ENCODE measurements at regions not wholly inside any gene's neighbourhood (a gene's known extent, or its start where the extent isn't known, plus 50 kb on each side); places are given as distances from the start of the nearest gene placed in this dataset.

GRCh38 chr2:143953451-143954030 is 566.4 kb downstream of the ZEB2 start:
- DNase-seq (ENCODE audit: insufficient read length) (no peak), FAIRE-seq (no peak)
- no peak for TF ChIP-seq TAF1 (IDR thresholded peaks at IDR 0.05; ENCODE audit: borderline replicate concordance, low read depth, low read length)
- TF ChIP-seq POLR2AphosphoS5 (IDR thresholded peaks at IDR 0.05; ENCODE audit: low read depth, low read length), result no peak
- TF ChIP-seq POLR2A (IDR thresholded peaks at IDR 0.05; ENCODE audit: low read depth, low read length), result no peak

- DNase-seq (ENCODE audit: insufficient read length), result no peak
- TF ChIP-seq TAF1 (IDR thresholded peaks at IDR 0.05; ENCODE audit: borderline replicate concordance, low read depth, low read length), result no peak
- TF ChIP-seq POLR2A (IDR thresholded peaks at IDR 0.05; ENCODE audit: low read depth, low read length), result no peak
- TF ChIP-seq POLR2AphosphoS5 (IDR thresholded peaks at IDR 0.05; ENCODE audit: low read depth, low read length), result no peak
- no peak for FAIRE-seq
Measured at GRCh38 chr2:143952536-143952935, 567.4 kb downstream of the ZEB2 start.

DNA sequence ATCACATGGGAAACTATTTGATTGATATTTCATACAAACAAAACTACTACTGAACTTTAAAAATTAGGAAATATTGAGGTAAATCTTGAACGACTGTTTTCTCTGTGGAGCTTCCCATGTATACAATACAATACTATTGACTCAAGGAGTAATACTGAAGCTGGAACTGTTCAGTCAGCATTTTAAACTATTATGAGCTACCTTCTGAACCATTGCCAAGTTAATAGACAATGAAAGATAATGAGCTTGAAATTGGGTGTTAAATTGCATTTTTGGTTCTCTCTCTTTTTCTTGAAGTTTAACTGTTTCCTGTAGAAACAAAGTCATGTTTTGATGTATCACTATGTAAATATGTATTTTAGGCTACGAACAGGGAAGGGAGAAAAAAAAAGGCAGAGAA is 569.2 kb downstream of the ZEB2 start:
- TF ChIP-seq POLR2A (IDR thresholded peaks at IDR 0.05; ENCODE audit: low read depth, low read length) (no peak), POLR2AphosphoS5 (IDR thresholded peaks at IDR 0.05; ENCODE audit: low read depth, low read length) (no peak), TAF1 (IDR thresholded peaks at IDR 0.05; ENCODE audit: borderline replicate concordance, low read depth, low read length) (no peak)
- DNase-seq (ENCODE audit: insufficient read length) (no peak), FAIRE-seq (no peak)

- TF ChIP-seq POLR2AphosphoS5 (IDR thresholded peaks at IDR 0.05; ENCODE audit: low read depth, low read length) (no peak), POLR2A (IDR thresholded peaks at IDR 0.05; ENCODE audit: low read depth, low read length) (no peak), TAF1 (IDR thresholded peaks at IDR 0.05; ENCODE audit: borderline replicate concordance, low read depth, low read length) (no peak)
- FAIRE-seq (no peak), DNase-seq (ENCODE audit: insufficient read length) (no peak)
Measured at GRCh38 chr2:143949121-143949848, 570.6 kb downstream of the ZEB2 start.

DNA sequence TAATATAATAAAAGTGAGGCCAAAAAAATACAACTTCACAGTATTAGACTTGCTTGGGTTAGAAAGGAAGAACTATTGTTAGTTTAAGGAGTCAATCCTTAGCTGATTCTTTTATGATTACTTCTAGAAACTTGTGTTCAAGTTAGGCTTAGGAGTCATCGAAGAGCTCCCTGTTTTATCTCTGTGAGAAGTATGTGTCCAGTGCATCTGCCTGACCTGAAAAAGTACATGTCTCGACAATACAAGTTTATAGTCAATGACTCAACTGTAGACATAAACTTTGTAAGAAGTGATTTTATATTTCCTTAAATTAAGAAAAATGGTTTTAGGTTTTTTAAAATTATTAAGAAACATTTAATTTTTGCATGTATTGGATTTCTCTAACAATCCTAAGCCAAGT is 571.2 kb downstream of the ZEB2 start:
- FAIRE-seq, result no peak
- TF ChIP-seq POLR2AphosphoS5 (IDR thresholded peaks at IDR 0.05; ENCODE audit: low read depth, low read length), result no peak
- no peak for TF ChIP-seq TAF1 (IDR thresholded peaks at IDR 0.05; ENCODE audit: borderline replicate concordance, low read depth, low read length)
- TF ChIP-seq POLR2A (IDR thresholded peaks at IDR 0.05; ENCODE audit: low read depth, low read length), result no peak
- DNase-seq (ENCODE audit: insufficient read length), result no peak

DNA sequence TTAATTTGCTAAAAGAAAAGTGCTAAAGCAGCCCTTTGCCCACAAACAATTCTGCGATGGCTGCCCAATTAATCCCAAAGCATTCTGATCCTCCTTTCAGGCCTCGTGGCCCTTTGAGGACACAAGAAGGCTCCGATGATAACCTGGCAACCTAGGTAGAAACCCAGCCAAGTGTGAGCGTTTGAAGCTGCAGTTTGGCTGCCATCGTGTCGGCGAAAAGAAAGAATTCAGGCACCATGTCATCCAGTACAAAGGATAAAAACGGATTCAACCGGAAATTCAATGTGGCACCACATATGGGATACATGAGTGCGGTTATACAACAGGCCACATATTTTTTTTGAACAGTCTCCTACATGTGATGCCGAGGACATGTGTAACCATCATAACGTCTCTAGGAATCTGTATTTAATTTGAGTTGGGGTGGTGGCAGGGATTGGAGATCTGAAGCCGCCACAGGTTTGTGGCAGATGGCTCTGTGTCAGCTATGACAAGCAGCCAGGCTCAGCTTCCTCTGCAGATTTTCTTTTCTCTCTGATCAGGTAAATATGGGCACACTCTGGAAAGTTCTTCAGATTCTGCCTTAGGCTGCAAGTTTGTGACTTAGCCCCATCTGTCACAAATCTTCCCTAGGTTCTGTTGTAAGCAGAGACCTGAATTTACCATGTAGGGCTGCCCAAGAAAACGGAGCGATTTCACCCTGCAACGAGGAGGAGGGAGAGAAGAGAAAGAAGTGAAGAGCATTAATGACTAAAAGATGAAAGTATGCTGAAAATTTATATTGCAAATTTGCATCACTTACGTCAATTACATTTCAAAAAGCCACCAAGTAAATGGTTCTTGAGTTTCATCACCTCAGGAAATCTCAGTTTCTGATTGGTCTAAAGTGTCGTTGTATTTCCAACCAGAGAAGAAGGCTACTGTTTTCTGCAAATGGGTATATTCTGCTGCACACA is 573.2 kb downstream of the ZEB2 start:
- FAIRE-seq, result no peak
- no peak for DNase-seq (ENCODE audit: insufficient read length)
- TF ChIP-seq POLR2A (IDR thresholded peaks at IDR 0.05; ENCODE audit: low read depth, low read length), result no peak
- no peak for TF ChIP-seq POLR2AphosphoS5 (IDR thresholded peaks at IDR 0.05; ENCODE audit: low read depth, low read length)
- TF ChIP-seq TAF1 (IDR thresholded peaks at IDR 0.05; ENCODE audit: borderline replicate concordance, low read depth, low read length), result no peak

- no peak for FAIRE-seq
- no peak for DNase-seq (ENCODE audit: insufficient read length)
- no peak for TF ChIP-seq POLR2AphosphoS5 (IDR thresholded peaks at IDR 0.05; ENCODE audit: low read depth, low read length)
- TF ChIP-seq POLR2A (IDR thresholded peaks at IDR 0.05; ENCODE audit: low read depth, low read length), result no peak
- no peak for TF ChIP-seq TAF1 (IDR thresholded peaks at IDR 0.05; ENCODE audit: borderline replicate concordance, low read depth, low read length)
Measured at GRCh38 chr2:143942486-143942885, 577.4 kb downstream of the ZEB2 start.

GRCh38 chr2:143940720-143941119 is 579.2 kb downstream of the ZEB2 start:
- FAIRE-seq (no peak), DNase-seq (ENCODE audit: insufficient read length) (no peak)
- TF ChIP-seq POLR2A (IDR thresholded peaks at IDR 0.05; ENCODE audit: low read depth, low read length) (no peak), POLR2AphosphoS5 (IDR thresholded peaks at IDR 0.05; ENCODE audit: low read depth, low read length) (no peak), TAF1 (IDR thresholded peaks at IDR 0.05; ENCODE audit: borderline replicate concordance, low read depth, low read length) (no peak)

DNA sequence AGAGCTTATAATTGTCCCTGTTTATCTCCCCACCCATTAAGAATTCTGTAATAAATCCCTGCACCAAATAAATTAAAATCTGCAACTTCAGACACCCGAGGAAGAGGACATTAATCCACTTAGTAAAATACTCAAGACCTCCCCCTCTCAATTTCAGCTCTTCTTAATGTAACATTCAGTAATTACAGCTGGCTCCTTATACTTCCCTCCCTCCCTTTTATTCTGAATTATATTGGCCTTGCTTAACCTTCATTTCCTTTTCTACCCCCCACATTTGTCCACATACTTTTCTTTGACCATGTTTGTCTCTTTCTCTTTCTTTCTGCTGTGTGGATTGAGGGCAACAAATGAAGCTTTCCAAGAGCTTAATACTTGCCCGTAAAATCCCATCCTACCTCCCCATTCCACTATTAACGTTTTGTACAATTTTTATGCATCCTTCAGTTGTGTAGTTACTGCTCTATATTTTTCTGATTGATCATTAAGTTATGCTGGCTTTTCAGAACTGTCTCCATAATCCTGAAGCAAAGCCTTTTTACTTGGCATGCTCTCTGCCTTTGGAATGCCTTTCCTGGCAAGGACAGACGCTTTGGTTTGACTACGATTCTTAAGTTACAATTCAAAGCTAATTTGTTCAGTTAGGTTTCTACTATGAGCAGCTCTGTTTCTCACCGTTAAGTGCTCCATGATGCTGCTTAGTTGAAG is 580.1 kb downstream of the ZEB2 start:
- TF ChIP-seq POLR2AphosphoS5 (IDR thresholded peaks at IDR 0.05; ENCODE audit: low read depth, low read length) (no peak), POLR2A (IDR thresholded peaks at IDR 0.05; ENCODE audit: low read depth, low read length) (no peak), TAF1 (IDR thresholded peaks at IDR 0.05; ENCODE audit: borderline replicate concordance, low read depth, low read length) (no peak)
- DNase-seq (ENCODE audit: insufficient read length) (no peak), FAIRE-seq (no peak)

DNA sequence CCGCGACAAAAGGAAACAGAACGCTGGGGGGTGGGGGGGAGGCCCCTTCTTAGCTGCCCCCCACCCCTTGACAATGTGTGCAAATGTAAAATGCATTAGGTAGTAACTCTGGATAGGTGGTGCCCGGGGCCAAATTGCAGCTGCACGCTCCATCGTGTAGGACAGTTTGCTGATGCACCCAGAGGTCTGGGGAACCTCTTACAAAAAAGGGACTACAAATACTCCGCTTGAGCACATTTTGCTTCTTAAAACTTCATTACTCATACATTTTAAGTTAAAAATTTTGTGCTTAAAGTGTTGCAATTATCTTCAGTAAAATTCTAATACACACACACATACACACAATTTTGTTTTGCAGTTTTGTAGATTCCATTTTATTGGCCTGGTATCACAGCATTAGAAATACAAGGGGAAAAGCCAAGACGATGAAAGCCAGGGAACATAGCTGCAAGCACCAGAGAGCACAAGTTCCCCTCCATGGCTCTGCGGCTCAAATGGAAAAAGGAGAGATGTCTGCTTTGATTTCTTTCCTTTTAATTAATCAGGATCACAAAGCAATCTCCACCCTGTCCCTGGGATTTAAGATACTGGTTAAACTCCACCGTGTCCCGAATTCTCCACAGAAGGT is 582.1 kb downstream of the ZEB2 start:
- FAIRE-seq, result no peak
- no peak for DNase-seq (ENCODE audit: insufficient read length)
- TF ChIP-seq POLR2AphosphoS5 (IDR thresholded peaks at IDR 0.05; ENCODE audit: low read depth, low read length), result no peak
- TF ChIP-seq TAF1 (IDR thresholded peaks at IDR 0.05; ENCODE audit: borderline replicate concordance, low read depth, low read length), result no peak
